ES-I3 (cell line): ENCODE measurements at regions not wholly inside any gene's neighbourhood (a gene's known extent, or its start where the extent isn't known, plus 50 kb on each side); places are given as distances from the start of the nearest gene placed in this dataset.

Source experiments
- H3K36me3 ChIP-seq: 2 replicates; pipeline ENCODE4 v1.6.1; 2013; ENCODE audit warnings: mild to moderate bottlenecking, low read length, control low read depth, moderate library complexity; ENCODE audit not compliant: insufficient read depth
- H3K4me1 ChIP-seq: 2 replicates; pipeline ENCODE4 v1.6.1; 2013; ENCODE audit warnings: mild to moderate bottlenecking, control low read depth, low read length; ENCODE audit not compliant: insufficient read depth
- H3K9ac ChIP-seq: 2 replicates; pipeline ENCODE4 v1.6.1; 2013; ENCODE audit warnings: low read depth, mild to moderate bottlenecking, low read length, moderate library complexity
- H3K9me3 ChIP-seq: 2 replicates; pipeline ENCODE4 v1.6.1; 2013; ENCODE audit warnings: mild to moderate bottlenecking, low read length, moderate library complexity; ENCODE audit not compliant: control insufficient read depth, insufficient read depth

DNA sequence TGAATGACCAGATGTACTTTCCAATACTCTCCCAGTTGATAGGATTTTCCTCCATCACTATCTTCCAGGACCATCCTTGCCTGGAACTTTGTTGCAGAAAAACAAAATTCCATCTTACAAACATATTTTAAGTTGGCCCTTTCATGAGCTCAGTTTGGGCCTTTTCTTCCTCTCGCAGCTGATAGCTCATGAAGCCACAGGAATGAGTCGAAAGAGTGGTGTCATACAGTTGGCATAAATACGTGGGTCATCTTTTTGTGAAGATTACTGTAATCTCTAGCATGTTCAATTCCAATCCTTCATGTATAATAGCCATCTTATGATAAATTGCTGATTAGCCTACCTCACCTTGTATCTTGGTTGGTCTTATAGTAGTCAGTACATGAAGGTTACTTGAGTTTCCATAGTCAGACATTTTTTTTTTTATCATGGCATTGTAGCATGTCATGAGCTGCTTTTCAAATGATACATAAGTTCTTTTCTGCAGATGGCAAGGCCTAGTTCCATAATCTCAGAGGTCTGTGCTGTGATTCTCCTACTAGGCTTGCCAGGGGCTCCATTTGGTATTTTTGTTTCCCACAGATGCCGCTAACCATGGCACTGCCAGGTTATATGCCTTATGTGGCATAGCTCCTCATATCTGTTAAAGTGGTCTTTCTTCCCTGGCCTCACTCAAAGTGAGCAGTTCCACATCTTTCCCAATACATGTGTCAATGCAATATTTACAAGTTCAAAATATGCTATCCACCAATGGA is 380.6 kb upstream of the DCN start:
- Histone ChIP-seq H3K4me1 (no peaks in the 10 kb centered on the region), H3K9ac (no peak overlapping the region), H3K36me3 (no peaks in the 10 kb centered on the region), H3K9me3 (no peaks in the 10 kb centered on the region)

DNA sequence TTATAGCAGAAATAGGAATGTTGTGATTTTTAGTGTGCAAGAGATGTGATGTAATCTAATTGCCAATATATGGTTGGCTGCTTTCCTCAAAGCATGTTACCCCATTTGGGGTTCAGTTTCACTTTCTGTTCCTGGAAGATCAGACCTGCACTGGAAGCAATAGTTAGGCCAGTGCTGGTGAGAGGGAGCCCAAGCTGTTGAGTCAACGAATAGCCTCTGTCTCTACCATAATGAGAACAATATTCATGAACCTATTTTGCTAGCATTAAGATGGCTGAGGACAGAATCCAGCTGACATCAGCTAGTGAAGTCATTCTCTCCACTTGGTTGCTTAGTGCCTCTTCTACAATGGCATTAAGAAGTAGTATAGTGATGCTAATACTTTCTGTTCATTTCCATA is 379.9 kb upstream of the DCN start:
- Histone ChIP-seq H3K9me3 (no peaks in the 10 kb centered on the region), H3K9ac (no peak overlapping the region), H3K4me1 (no peaks in the 10 kb centered on the region), H3K36me3 (no peaks in the 10 kb centered on the region)

DNA sequence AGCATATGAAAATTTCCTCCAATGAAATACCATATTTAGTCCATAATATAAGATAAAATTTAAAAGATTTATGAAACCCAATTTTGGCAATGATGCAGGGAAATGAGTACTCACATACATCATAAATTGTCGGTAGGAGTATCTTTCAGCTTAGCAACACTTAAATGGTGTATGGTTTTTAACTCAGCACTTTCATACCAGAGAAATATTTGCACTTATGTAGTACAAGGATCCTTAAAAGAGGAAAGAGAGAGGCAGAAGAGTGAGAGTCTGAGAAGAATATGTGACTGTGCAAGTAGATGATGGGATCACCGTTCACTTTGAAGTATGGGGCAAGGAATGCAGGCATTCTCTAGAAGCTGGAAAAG is 379.3 kb upstream of the DCN start:
- H3K9me3 ChIP-seq = no peaks in the 10 kb centered on the region
- no peak overlapping the region for H3K9ac ChIP-seq
- H3K4me1 ChIP-seq = no peaks in the 10 kb centered on the region
- H3K36me3 ChIP-seq = no peaks in the 10 kb centered on the region

DNA sequence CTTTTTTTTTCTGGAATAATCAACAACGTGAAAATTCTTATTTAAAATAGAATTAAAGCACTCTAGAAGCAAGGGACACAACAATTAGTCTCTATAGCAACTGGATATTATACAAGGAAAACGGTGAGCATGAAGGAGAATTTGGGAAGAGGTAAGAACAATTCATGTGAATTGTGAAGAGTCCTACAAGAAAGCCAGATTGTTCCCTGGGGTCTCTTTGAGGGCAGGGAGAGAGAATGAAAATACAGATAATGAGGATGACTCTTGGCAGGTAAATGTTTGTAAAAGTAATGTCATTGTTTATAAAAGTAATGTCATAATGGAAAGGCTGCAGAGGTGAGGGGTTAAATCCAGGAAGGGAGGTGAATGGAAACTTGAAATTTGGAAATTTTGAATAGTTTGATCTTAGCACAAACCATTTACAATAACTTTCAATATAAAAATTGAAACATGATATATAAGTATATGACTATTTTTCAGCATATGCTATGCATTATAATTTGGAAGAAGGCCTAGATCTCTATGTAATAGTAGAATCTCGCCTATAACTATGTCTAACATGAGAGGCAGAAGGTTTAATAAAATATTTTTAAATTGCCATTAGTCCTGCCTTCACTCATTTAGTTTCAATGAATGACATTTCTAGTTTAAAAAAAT is 378.8 kb upstream of the DCN start:
- no peak overlapping the region for H3K9ac ChIP-seq
- H3K36me3 ChIP-seq = no peaks in the 10 kb centered on the region
- H3K4me1 ChIP-seq = no peaks in the 10 kb centered on the region
- H3K9me3 ChIP-seq = no peaks in the 10 kb centered on the region

DNA sequence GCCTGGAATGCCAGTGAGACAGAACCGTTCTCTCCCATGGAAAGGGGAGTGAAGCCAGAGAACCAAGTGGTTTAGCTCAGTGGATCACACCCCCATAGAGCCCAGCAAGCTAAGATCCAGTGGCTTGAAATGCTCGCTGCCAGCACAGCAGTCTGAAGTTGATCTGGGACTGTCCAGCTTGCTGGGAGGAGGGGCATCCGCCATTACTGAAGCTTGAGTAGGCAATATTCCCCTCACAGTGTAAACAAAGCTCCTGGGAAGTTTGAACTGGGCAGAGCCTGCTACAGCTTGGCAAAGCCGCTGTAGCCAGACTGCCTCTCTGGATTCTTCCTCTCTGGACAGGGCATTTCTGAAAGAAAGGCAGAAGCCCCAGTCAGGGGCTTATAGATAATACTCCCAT is 374.3 kb upstream of the DCN start:
- Histone ChIP-seq H3K9ac (no peak overlapping the region), H3K9me3 (no peaks in the 10 kb centered on the region), H3K4me1 (no peaks in the 10 kb centered on the region), H3K36me3 (no peaks in the 10 kb centered on the region)

DNA sequence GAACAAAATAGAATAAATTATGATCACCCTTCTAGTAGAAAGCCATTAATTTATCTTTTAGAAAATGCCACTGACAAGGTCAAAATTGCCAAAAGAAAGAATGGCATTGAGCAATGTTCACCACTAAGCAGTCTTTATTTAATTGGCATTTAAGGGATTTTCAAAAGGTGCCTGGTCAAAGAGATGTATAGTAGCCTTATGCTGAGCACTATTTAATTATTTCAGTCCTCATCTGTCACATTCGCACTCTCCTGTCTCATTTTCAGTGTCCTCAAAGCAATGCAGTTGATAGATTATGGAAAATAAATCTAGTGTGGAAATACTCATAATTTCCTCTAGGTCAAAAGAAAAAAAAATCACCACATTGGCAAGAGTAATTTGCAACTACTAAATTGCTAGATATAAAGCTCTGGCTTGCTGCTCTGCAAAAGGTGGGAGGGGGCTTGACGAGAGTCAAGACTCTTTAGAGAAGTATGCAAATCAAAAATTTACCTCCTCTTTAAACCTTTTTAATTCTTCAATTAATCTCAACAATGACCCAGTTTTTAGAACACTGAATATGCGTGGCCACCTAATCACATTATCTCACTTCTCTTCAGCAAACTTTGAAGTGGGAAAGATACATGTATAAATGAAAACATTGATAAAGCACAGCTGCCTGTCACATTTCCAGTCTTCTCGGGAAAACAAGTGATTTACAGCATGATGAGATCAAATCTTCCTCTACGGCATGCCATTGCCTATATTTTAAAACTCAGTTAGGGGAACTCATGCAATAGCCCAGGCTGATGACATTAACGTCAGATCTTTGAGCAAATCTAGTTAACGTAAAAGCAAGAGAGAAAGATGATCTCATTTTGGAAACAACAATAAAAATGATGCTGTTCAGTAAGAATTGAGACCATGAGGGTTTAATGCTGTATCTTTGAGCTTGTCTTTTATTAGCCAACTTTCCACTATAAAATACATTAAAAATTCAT is 373.1 kb upstream of the DCN start:
- Histone ChIP-seq H3K36me3 (no peaks in the 10 kb centered on the region), H3K9ac (no peak overlapping the region), H3K9me3 (no peaks in the 10 kb centered on the region), H3K4me1 (no peaks in the 10 kb centered on the region)

DNA sequence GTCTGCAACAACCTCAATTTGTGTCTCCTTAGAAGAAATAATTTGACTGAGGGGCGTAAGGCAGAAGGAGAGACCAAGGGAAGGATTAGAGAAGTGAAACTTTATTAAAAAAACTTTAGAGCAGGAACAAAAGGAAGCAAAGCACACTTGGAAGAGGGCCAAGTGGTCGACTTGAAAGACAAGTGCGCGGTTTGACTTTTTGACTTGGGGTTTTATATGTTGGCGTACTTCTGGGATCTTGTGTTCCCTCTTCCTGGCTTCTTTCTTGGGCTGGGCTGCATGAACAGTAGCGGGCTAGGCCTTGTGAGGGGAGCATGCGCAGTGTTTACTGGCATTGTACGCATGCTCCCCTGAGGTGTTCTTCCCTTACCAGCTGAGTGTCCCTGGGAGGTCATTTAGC is 369.3 kb upstream of the DCN start:
- Histone ChIP-seq H3K9me3 (no peaks in the 10 kb centered on the region), H3K4me1 (no peaks in the 10 kb centered on the region), H3K36me3 (no peaks in the 10 kb centered on the region), H3K9ac (no peak overlapping the region)

DNA sequence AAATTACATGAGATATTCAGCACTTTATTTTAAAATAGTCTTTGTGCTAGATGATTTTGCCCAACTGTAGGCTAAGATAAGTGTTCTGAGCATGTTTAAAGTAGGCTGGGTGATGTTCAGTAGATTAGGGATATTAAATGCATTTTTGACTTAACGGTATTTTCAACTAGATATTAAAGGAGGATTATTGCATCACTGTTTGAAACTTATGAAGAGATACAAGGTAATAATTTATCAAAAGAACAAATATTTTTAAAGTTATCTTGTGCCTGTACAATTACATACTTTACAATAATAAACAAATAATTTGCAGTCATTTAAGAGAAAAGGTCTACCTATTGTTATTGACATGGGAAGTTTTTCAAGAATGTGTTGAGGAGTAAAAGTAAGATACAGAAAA is 368.6 kb upstream of the DCN start:
- no peaks in the 10 kb centered on the region for H3K4me1 ChIP-seq
- H3K9ac ChIP-seq = no peak overlapping the region
- no peaks in the 10 kb centered on the region for H3K36me3 ChIP-seq
- no peaks in the 10 kb centered on the region for H3K9me3 ChIP-seq

DNA sequence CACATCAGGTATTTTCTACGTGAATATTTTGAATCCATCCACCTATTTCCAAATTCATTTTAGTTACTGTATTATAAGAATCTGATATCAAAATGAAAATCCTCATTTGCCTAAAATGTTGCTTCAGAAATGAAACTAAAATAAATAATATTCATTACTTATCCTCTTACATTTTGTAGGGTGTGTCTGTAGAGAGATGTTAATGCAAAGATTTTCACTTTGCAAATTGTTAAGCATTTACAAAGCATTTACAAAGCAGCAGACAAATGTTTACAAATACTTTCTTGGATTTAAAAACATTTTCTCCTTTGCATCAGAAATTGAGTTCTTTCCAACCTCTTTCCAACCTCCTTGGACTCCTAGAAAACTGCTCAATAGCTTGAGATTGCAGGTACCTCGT is 360.0 kb upstream of the DCN start:
- H3K4me1 ChIP-seq = no peaks in the 10 kb centered on the region
- H3K9me3 ChIP-seq = no peaks in the 10 kb centered on the region
- no peaks in the 10 kb centered on the region for H3K36me3 ChIP-seq
- H3K9ac ChIP-seq = no peak overlapping the region

DNA sequence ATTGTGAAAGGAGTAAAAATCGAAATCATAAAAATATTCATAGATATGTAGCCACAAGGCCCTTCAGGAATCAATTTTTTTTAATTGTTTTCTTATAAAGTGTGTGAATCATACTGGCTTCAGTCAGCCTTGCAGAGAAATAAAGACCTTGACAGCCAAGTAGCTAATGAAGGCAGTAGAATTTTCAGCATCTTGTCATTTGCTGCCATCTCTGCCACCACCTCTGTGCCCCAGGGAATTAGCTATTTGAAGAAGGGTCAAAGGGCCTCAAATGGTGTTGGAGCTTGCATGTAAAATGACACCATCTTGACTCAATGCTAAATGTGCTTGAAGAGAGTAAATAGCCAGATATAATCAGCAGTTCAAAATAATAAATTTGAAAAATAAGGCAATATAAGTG is 359.4 kb upstream of the DCN start:
- Histone ChIP-seq H3K36me3 (no peaks in the 10 kb centered on the region), H3K9ac (no peak overlapping the region), H3K4me1 (no peaks in the 10 kb centered on the region), H3K9me3 (no peaks in the 10 kb centered on the region)

DNA sequence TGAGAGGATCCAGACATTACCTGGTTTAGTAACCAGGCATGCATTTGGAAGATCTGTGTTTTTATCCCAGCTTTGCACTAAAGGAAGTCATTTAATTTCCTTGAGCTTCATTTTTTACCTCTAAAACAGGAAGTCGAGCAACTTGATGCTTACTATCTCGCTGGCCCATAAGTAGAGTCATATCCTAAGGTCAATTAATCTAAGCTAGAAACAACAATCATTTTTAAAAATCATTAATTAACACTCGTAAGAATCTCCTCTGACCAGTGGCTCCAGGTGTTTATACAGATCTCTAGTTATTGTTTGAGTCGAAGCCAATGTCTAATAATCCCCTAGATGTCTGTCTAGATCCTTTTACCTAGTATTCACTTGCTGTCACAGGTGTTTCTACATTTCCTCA is 355.8 kb upstream of the DCN start:
- no peaks in the 10 kb centered on the region for H3K4me1 ChIP-seq
- H3K9me3 ChIP-seq = no peaks in the 10 kb centered on the region
- no peak overlapping the region for H3K9ac ChIP-seq
- no peaks in the 10 kb centered on the region for H3K36me3 ChIP-seq

DNA sequence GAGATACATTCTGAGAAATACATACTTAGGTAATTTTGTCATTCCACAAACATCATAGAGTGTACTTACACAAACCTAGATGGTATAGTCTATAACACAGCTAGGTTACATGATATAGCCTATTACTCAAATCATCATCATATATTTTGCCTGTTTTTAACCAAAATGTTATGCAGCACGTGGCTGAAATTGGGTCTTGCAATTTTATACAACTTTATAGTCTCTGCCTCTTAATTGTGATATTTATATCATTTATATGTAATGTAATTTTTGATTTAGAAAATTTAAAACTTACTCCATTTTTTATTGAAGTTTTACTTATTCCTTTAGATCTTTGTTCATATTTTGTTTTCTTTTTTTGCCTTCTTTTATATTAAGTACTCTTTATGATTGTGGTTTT is 350.7 kb upstream of the DCN start:
- Histone ChIP-seq H3K4me1 (no peaks in the 10 kb centered on the region), H3K36me3 (no peaks in the 10 kb centered on the region), H3K9ac (no peak overlapping the region), H3K9me3 (no peaks in the 10 kb centered on the region)

DNA sequence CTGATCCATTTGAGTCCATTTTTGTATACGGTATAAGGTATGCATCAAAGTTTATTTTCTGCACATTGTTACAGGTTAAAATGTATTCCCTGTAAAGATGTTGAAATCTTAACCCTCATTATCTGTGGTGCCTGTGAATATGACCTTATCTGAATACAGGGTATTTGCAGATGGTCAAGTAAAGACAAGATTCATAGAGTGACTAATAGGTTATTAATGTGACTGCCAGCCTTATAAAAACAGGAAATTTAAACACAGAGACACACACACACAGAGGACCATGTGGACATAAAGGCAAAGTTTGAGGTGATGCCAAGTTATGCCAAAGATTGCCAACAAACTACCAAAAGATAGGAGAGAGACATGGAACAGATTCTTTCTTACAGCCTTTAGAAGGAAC is 347.2 kb upstream of the DCN start:
- Histone ChIP-seq H3K9me3 (no peaks in the 10 kb centered on the region), H3K4me1 (no peaks in the 10 kb centered on the region), H3K9ac (no peak overlapping the region), H3K36me3 (no peaks in the 10 kb centered on the region)

DNA sequence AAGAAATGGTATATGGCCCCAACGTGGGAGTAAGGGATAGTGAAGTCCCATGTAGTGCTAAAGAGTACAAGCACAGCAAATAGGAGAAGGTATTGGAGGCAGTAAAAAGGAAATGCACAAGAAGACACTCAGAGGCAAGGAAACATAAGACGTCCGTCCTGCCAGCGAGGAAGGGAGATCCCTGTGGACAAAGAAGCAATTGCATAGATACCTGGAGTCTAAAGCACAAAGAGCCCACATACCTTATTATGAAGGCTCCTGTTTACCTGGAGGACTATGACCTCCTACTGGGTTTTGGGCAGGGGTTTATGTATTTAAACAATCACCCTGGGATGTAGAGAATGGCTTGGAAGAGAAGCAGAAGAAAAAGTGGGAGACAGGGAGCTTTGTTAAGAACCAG is 341.2 kb upstream of the DCN start:
- H3K36me3 ChIP-seq = no peaks in the 10 kb centered on the region
- H3K9me3 ChIP-seq = no peaks in the 10 kb centered on the region
- H3K9ac ChIP-seq = no peak overlapping the region

DNA sequence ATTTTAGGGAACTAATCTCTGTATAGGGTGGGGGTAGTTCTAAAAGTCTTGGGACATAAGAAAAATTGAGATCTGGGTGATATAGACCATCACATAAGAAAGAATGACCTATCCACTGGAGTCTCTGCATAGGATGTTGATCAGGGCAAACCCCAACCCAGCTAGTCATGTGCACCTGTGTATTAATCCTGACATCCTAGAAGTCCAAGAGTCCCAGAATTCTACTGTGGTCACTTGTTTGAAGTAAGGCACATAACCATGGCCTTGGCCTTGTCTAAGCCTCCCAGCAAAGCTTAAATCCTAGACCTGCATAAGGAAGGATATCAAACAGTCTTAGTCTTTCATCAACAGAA is 334.1 kb upstream of the DCN start:
- no peak overlapping the region for H3K9ac ChIP-seq
- H3K9me3 ChIP-seq = no peaks in the 10 kb centered on the region
- H3K4me1 ChIP-seq = peaks cover 7% of the 10 kb centered on the region; the same call in 1 of the 2 replicates
- no peaks in the 10 kb centered on the region for H3K36me3 ChIP-seq

More for the DNA sequence above, 341.2 kb upstream of the DCN start:
- H3K4me1 ChIP-seq = no peaks in the 10 kb centered on the region
